ENCODE measurements at regions not wholly inside any gene's neighbourhood (a gene's known extent, or its start where the extent isn't known, plus 50 kb on each side); places are given as distances from the start of the nearest gene placed in this dataset.

DNA sequence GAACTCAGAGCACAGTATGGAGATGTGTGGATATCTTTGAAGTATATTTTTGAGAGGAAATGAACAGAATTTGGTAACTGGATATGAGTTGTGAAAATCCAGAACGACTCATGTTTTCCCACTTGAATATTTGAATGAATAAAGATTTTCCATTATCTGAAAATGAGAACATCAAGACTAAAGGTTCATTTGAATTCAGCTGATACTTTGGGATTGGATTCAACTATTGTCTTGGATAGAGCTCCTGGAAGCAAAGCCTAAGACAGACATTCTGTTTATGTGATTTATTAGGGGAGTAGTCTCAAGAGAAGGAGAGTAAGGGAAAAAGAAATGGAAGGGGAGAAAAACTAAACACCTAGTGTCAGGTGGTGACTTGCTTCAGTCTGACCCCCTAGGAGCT is 256.0 kb upstream of the LYPLAL1 start:
- Mint-ChIP-seq H3K36me3 (ENCODE audit: unreplicated experiment) (no peaks in the 10 kb centered on the region), H3K4me3 (ENCODE audit: unreplicated experiment) (no peak overlapping the region), H3K27ac (ENCODE audit: unreplicated experiment) (no peak overlapping the region), H3K4me1 (ENCODE audit: low read depth, unreplicated experiment) (no peaks in the 10 kb centered on the region), H3K9me3 (ENCODE audit: unreplicated experiment) (no peaks in the 10 kb centered on the region), H3K27me3 (ENCODE audit: unreplicated experiment) (no peaks in the 10 kb centered on the region)
- TF ChIP-seq, protein P1, sequence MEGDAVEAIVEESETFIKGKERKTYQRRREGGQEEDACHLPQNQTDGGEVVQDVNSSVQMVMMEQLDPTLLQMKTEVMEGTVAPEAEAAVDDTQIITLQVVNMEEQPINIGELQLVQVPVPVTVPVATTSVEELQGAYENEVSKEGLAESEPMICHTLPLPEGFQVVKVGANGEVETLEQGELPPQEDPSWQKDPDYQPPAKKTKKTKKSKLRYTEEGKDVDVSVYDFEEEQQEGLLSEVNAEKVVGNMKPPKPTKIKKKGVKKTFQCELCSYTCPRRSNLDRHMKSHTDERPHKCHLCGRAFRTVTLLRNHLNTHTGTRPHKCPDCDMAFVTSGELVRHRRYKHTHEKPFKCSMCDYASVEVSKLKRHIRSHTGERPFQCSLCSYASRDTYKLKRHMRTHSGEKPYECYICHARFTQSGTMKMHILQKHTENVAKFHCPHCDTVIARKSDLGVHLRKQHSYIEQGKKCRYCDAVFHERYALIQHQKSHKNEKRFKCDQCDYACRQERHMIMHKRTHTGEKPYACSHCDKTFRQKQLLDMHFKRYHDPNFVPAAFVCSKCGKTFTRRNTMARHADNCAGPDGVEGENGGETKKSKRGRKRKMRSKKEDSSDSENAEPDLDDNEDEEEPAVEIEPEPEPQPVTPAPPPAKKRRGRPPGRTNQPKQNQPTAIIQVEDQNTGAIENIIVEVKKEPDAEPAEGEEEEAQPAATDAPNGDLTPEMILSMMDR (IDR thresholded peaks at IDR 0.05; ENCODE audit: partially characterized antibody, unreplicated experiment) = no peak
- no peak for DNase-seq

GRCh38 chr1:218925777-218926176 is 247.9 kb upstream of the LYPLAL1 start:
- Mint-ChIP-seq H3K4me1 (ENCODE audit: low read depth, unreplicated experiment) (no peaks in the 10 kb centered on the region), H3K27me3 (ENCODE audit: unreplicated experiment) (no peaks in the 10 kb centered on the region), H3K36me3 (ENCODE audit: unreplicated experiment) (no peaks in the 10 kb centered on the region), H3K9me3 (ENCODE audit: unreplicated experiment) (no peaks in the 10 kb centered on the region), H3K27ac (ENCODE audit: unreplicated experiment) (no peak overlapping the region), H3K4me3 (ENCODE audit: unreplicated experiment) (no peak overlapping the region)
- TF ChIP-seq, protein P1 (IDR thresholded peaks at IDR 0.05; ENCODE audit: partially characterized antibody, unreplicated experiment) = no peak
- no peak for DNase-seq

DNA sequence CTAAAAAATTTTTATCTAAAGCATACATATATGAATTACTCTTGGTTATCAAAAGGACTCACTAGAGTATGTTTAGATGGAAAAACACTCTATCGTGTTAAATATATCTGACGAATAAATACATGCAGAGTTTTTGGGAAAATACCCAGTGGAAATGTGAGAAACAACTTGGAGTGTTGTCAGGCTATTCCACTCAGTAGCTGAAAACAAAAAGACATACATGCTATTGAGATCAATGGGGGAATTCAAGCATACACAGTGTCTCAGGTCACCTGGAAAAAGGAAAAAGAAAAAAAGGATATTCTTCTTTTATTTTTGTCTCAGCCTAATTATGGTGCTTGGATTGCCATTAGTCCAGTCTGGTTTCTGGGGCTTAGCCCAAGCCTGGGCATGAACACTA is 247.0 kb upstream of the LYPLAL1 start:
- DNase-seq = no peak
- Mint-ChIP-seq H3K36me3 (ENCODE audit: unreplicated experiment) (no peaks in the 10 kb centered on the region), H3K27ac (ENCODE audit: unreplicated experiment) (no peak overlapping the region), H3K27me3 (ENCODE audit: unreplicated experiment) (no peaks in the 10 kb centered on the region), H3K4me3 (ENCODE audit: unreplicated experiment) (no peak overlapping the region), H3K9me3 (ENCODE audit: unreplicated experiment) (no peaks in the 10 kb centered on the region), H3K4me1 (ENCODE audit: low read depth, unreplicated experiment) (no peaks in the 10 kb centered on the region)
- TF ChIP-seq, protein P1 (IDR thresholded peaks at IDR 0.05; ENCODE audit: partially characterized antibody, unreplicated experiment) = no peak

GRCh38 chr1:218930000-218930399 is 243.7 kb upstream of the LYPLAL1 start:
- TF ChIP-seq, protein P1 (IDR thresholded peaks at IDR 0.05; ENCODE audit: partially characterized antibody, unreplicated experiment) = no peak
- Mint-ChIP-seq H3K27ac (ENCODE audit: unreplicated experiment) (no peak overlapping the region), H3K4me3 (ENCODE audit: unreplicated experiment) (no peak overlapping the region), H3K27me3 (ENCODE audit: unreplicated experiment) (no peaks in the 10 kb centered on the region), H3K9me3 (ENCODE audit: unreplicated experiment) (no peaks in the 10 kb centered on the region), H3K4me1 (ENCODE audit: low read depth, unreplicated experiment) (no peaks in the 10 kb centered on the region), H3K36me3 (ENCODE audit: unreplicated experiment) (no peaks in the 10 kb centered on the region)
- DNase-seq = no peak

DNA sequence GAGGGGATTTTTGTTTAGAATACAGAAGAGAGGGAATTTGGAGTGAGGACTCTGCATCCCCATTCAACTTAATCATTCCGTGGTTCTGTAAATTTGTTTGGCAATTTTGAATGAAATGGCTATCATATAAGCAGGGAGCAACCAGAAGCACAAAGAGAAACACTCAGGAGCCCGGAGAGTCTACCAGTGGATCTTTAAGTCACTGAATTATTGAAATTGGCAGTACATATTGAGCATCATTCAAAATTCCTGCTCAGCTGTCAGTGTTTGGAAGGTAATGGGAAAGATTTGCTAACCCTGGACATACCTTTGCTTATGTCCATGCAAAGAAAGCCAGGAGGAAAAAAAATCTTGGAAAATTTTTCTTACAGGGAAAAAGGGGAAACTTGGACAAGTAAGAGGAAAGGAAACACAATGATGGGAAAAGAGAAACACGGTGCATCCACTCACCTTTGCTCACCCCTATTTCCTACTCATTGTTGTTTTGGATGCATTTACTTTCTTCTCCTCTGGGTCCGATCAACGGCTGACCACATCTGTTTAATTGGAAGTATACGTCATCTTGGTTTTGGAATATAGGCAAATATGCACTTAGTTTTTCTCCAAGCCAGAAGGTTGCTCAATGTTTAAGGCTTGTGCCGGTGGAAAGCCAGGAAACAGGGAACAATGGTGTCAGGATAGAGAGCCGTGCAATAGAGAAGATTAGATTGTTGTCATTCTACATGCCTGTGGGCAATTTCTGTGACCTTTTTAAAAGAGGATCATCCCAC is 243.0 kb upstream of the LYPLAL1 start:
- H3K27ac Mint-ChIP-seq (ENCODE audit: unreplicated experiment) = no peak overlapping the region
- DNase-seq = no peak
- H3K4me3 Mint-ChIP-seq (ENCODE audit: unreplicated experiment) = no peak overlapping the region
- TF ChIP-seq, protein P1 (IDR thresholded peaks at IDR 0.05; ENCODE audit: partially characterized antibody, unreplicated experiment) = no peak
- H3K4me1 Mint-ChIP-seq (ENCODE audit: low read depth, unreplicated experiment) = no peaks in the 10 kb centered on the region
- no peaks in the 10 kb centered on the region for H3K27me3 Mint-ChIP-seq (ENCODE audit: unreplicated experiment)
- no peaks in the 10 kb centered on the region for H3K9me3 Mint-ChIP-seq (ENCODE audit: unreplicated experiment)
- H3K36me3 Mint-ChIP-seq (ENCODE audit: unreplicated experiment) = peaks cover 5% of the 10 kb centered on the region
